ENCODE measurements at regions not wholly inside any gene's neighbourhood (a gene's known extent, or its start where the extent isn't known, plus 50 kb on each side); places are given as distances from the start of the nearest gene placed in this dataset.
A peak's percentile ranks its signal among the peaks of the same experiment; 100 is the strongest.
"Not testable (repeated sequence)": the region's sequence is repeated elsewhere in the genome, so short reads cannot be mapped to it uniquely, and the experiment has no call there.

DNA sequence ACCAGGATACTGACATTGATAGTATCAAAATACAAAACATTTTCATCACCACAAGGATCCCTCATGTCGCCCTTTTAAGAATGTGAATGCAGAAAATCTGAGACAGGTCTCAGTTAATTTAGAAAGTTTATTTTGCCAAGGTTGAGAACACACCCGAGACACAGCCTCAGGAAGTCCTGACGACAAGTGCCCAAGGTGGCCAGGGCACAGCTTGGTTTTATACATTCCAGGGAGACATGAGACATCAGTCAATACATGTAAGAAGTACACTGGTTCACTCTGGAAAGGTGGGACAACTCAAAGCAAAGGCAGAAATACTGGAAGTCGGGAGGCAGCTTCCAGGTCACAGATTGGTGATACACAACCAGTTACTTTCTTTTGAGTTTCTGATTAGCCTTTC, 235.2 kb upstream of the KRR1 start:
- DNase-seq (no peak), ATAC-seq (no peak)
- intact Hi-C loops (cut with micrococcal nuclease): no loop called here
- peaks cover 0 to 4% (median 0%) of the 10 kb centered on the region in 5 donors for H3K36me3 Mint-ChIP-seq
- Histone ChIP-seq H3K27me3 (ENCODE audit: control insufficient read depth in 2 of 2, insufficient read depth in 2 of 2, low read length in 2 of 2) (no peaks in the 10 kb centered on the region), H3K4me1 (ENCODE audit: control insufficient read depth in 2 of 2, insufficient read depth in 2 of 2, low read length in 2 of 2) (no peaks in the 10 kb centered on the region), H3K4me3 (ENCODE audit: low read length) (no peak overlapping the region), H3K27ac (ENCODE audit: low read depth, low read length) (no peak overlapping the region), H3K9me3 (ENCODE audit: control insufficient read depth in 2 of 3, low read length in 3 of 3) (no peaks in the 10 kb centered on the region), H3K36me3 (ENCODE audit: control insufficient read depth in 2 of 3, insufficient read depth in 3 of 3, low read length in 3 of 3) (no peaks in the 10 kb centered on the region)
- POLR2A ChIA-PET: no interaction called here
- peaks cover 0 to 23% (median 4%) of the 10 kb centered on the region in 5 donors for H3K27me3 Mint-ChIP-seq
- H3K9me3 Mint-ChIP-seq: peaks cover 0 to 5% (median 0%) of the 10 kb centered on the region in 11 donors
- H3K27ac Mint-ChIP-seq: no peak overlapping the region
- no peak overlapping the region for H3K4me3 Mint-ChIP-seq
- CTCF ChIA-PET: no interaction called here
- H3K4me1 Mint-ChIP-seq: no peaks in the 10 kb centered on the region

DNA sequence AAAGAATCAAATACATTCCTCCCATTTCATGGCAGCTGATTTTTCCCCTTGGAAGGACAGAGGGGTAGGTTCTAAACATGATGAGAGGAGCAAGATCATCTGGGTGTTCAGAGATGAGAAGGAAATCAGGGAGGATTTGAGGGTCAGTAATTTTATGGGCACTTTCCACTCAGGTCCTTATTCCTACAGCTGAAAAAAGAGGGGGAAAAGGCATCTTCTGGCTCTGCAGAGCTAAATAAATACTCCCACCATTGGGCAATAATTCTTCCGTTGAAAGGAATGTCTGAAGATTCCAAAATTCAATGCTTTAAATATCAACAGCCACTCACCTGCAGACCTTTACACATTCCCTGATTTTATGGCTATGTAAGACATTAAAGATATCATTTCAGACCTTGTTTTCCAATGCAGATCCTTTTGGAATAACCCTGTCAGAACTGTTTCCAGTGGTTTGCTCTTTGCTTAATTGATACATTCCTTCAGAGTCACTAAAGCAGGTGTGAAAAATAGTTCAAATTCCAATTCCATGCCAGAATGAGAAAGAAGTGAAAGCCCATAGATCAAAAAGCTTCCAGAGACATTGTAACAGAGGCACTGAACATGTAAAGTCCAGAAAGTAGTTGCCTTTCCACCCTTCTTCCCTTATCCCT, 233.3 kb upstream of the KRR1 start:
- ChIA-PET POLR2A (no interaction called here), CTCF (no interaction called here)
- Mint-ChIP-seq H3K9me3 (peaks cover 0 to 5% (median 0%) of the 10 kb centered on the region in 11 donors), H3K27me3 (peaks cover 0 to 21% (median 4%) of the 10 kb centered on the region in 5 donors), H3K36me3 (peaks cover 0 to 4% (median 0%) of the 10 kb centered on the region in 5 donors), H3K4me3 (no peak overlapping the region), H3K4me1 (no peaks in the 10 kb centered on the region), H3K27ac (no peak overlapping the region)
- Histone ChIP-seq H3K4me1 (ENCODE audit: control insufficient read depth in 2 of 2, insufficient read depth in 2 of 2, low read length in 2 of 2) (no peaks in the 10 kb centered on the region), H3K27ac (ENCODE audit: low read depth, low read length) (no peak overlapping the region), H3K4me3 (ENCODE audit: low read length) (no peak overlapping the region), H3K36me3 (ENCODE audit: control insufficient read depth in 2 of 3, insufficient read depth in 3 of 3, low read length in 3 of 3) (no peaks in the 10 kb centered on the region), H3K9me3 (ENCODE audit: control insufficient read depth in 2 of 3, low read length in 3 of 3) (no peaks in the 10 kb centered on the region), H3K27me3 (ENCODE audit: control insufficient read depth in 2 of 2, insufficient read depth in 2 of 2, low read length in 2 of 2) (no peaks in the 10 kb centered on the region)
- ATAC-seq (no peak), DNase-seq (no peak)
- intact Hi-C loops (cut with micrococcal nuclease): no loop called here

DNA sequence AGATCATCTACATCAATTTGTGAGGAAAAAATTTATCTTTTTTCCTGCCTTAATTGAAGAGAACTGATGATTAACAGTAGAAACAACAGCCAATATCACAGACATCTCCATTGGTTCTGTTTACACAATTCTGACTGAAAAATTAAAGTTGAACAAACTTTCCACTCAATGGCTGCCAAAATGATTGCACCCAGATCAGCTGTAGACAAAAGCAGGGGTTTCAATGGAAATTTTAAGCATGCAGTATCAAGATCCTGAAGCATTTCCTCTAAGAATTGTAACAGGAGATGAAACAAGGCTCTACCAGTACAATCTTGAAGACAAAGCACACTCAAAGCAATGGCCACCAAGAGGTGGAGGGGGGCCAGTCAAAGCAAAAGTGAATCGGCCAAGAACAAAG, 231.6 kb upstream of the KRR1 start:
- Histone ChIP-seq H3K27me3 (ENCODE audit: control insufficient read depth in 2 of 2, insufficient read depth in 2 of 2, low read length in 2 of 2) (no peaks in the 10 kb centered on the region), H3K4me3 (ENCODE audit: low read length) (no peak overlapping the region), H3K9me3 (ENCODE audit: control insufficient read depth in 2 of 3, low read length in 3 of 3) (no peaks in the 10 kb centered on the region), H3K4me1 (ENCODE audit: control insufficient read depth in 2 of 2, insufficient read depth in 2 of 2, low read length in 2 of 2) (peaks cover 0 to 4% of the 10 kb centered on the region in 2 donors), H3K36me3 (ENCODE audit: control insufficient read depth in 2 of 3, insufficient read depth in 3 of 3, low read length in 3 of 3) (no peaks in the 10 kb centered on the region), H3K27ac (ENCODE audit: low read depth, low read length) (no peak overlapping the region)
- H3K36me3 Mint-ChIP-seq: peaks cover 0 to 4% (median 0%) of the 10 kb centered on the region in 5 donors
- DNase-seq (no peak), ATAC-seq (no peak)
- peaks cover 0 to 18% (median 0%) of the 10 kb centered on the region in 5 donors for H3K27me3 Mint-ChIP-seq
- peaks cover 0 to 5% (median 0%) of the 10 kb centered on the region in 11 donors for H3K9me3 Mint-ChIP-seq
- H3K4me1 Mint-ChIP-seq: peaks cover 0 to 2% (median 0%) of the 10 kb centered on the region in 7 donors
- intact Hi-C loops (cut with micrococcal nuclease): no loop called here
- POLR2A ChIA-PET: no interaction called here
- no peak overlapping the region for H3K27ac Mint-ChIP-seq
- no peak overlapping the region for H3K4me3 Mint-ChIP-seq
- CTCF ChIA-PET: no interaction called here

DNA sequence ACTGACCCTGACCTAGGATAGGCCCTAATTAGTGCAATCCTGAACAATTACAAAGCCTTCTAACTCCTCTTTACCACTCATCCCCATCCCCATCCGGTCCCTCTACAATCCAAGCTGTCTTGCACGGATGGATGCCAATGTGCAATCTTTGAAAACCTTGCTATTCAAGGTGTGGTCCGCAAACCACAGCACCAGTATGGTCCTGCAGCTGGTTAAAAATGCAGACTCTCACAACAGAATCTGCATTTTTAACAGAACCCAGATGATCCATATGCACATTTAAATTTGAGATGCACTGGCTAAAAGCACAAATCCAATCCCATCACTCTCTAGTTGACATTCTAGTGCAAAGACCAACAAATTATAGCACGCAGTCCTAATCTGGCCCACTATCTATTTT, 230.6 kb upstream of the KRR1 start:
- ChIA-PET CTCF (no interaction called here), POLR2A (no interaction called here)

DNA sequence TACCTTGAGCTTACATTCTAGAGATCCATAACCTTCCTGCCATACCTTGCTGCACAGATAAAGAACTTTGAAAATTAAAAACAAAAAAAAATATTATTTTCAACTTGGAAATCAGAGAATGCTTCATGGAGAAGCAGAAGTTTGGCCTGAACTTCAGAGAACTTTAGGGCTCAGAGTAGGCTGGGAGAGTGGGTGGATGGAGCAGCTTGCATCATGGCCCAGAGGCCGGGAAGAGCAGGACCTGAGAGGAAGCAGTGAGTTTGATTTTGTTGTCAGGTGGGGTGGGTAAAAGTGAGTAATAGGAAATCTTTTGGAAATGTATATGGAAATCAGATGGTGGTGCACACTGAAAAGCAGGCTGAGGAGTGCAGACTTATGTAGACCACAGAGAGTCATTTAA, 228.5 kb upstream of the KRR1 start:
- H3K9me3 Mint-ChIP-seq: peaks cover 0 to 5% (median 0%) of the 10 kb centered on the region in 11 donors
- CTCF ChIA-PET: no interaction called here
- ATAC-seq (no peak), DNase-seq (no peak)
- H3K27ac Mint-ChIP-seq: no peak overlapping the region
- POLR2A ChIA-PET: no interaction called here
- no peak overlapping the region for H3K27ac ChIP-seq (ENCODE audit: low read depth, low read length)
- H3K9me3 ChIP-seq (ENCODE audit: control insufficient read depth in 2 of 3, low read length in 3 of 3): no peaks in the 10 kb centered on the region
- peaks cover 0 to 4% of the 10 kb centered on the region in 2 donors for H3K4me1 ChIP-seq (ENCODE audit: control insufficient read depth in 2 of 2, insufficient read depth in 2 of 2, low read length in 2 of 2)
- no peaks in the 10 kb centered on the region for H3K27me3 ChIP-seq (ENCODE audit: control insufficient read depth in 2 of 2, insufficient read depth in 2 of 2, low read length in 2 of 2)
- peaks cover 0 to 4% (median 0%) of the 10 kb centered on the region in 5 donors for H3K36me3 Mint-ChIP-seq
- no peaks in the 10 kb centered on the region for H3K36me3 ChIP-seq (ENCODE audit: control insufficient read depth in 2 of 3, insufficient read depth in 3 of 3, low read length in 3 of 3)
- no peak overlapping the region for H3K4me3 Mint-ChIP-seq
- peaks cover 0 to 2% (median 0%) of the 10 kb centered on the region in 7 donors for H3K4me1 Mint-ChIP-seq
- H3K27me3 Mint-ChIP-seq: peaks cover 0 to 13% (median 0%) of the 10 kb centered on the region in 5 donors
- no peak overlapping the region for H3K4me3 ChIP-seq (ENCODE audit: low read length)
- intact Hi-C loops (cut with micrococcal nuclease): no loop called here

More for the DNA sequence above, 230.6 kb upstream of the KRR1 start:
- Histone ChIP-seq H3K36me3 (ENCODE audit: control insufficient read depth in 2 of 3, insufficient read depth in 3 of 3, low read length in 3 of 3) (no peaks in the 10 kb centered on the region), H3K4me1 (ENCODE audit: control insufficient read depth in 2 of 2, insufficient read depth in 2 of 2, low read length in 2 of 2) (peaks cover 0 to 4% of the 10 kb centered on the region in 2 donors), H3K27ac (ENCODE audit: low read depth, low read length) (no peak overlapping the region), H3K9me3 (ENCODE audit: control insufficient read depth in 2 of 3, low read length in 3 of 3) (no peaks in the 10 kb centered on the region), H3K4me3 (ENCODE audit: low read length) (no peak overlapping the region), H3K27me3 (ENCODE audit: control insufficient read depth in 2 of 2, insufficient read depth in 2 of 2, low read length in 2 of 2) (no peaks in the 10 kb centered on the region)
- Mint-ChIP-seq H3K36me3 (peaks cover 0 to 4% (median 0%) of the 10 kb centered on the region in 5 donors), H3K4me1 (peaks cover 0 to 2% (median 0%) of the 10 kb centered on the region in 7 donors), H3K27ac (no peak overlapping the region), H3K9me3 (peaks cover 0 to 5% (median 0%) of the 10 kb centered on the region in 11 donors), H3K4me3 (no peak overlapping the region), H3K27me3 (peaks cover 0 to 18% (median 0%) of the 10 kb centered on the region in 5 donors)
- no peak for DNase-seq
- intact Hi-C loops (cut with micrococcal nuclease): no loop called here
- ATAC-seq: no peak

DNA sequence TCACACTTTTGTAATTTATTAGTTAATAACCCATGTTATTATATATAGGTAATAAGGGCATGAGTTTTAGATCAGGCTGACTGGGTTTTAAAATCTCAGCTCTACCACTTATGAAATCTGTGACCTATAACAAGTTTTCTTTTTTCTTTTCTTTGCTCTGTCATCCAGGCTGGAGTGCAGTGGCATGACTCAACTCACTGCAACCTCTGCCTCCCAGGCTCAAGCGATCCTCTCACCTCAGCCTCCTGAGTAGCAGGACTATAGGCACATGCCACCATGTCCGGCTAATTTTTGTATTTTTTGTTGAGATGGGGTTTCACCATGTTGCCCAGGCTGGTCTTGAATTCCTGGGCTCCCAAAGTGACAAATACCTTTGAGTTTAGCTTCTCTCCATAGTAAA, 227.7 kb upstream of the KRR1 start:
- H3K4me1 ChIP-seq (ENCODE audit: control insufficient read depth in 2 of 2, insufficient read depth in 2 of 2, low read length in 2 of 2); intact Hi-C loops (cut with micrococcal nuclease); POLR2A ChIA-PET: not testable (repeated sequence)

DNA sequence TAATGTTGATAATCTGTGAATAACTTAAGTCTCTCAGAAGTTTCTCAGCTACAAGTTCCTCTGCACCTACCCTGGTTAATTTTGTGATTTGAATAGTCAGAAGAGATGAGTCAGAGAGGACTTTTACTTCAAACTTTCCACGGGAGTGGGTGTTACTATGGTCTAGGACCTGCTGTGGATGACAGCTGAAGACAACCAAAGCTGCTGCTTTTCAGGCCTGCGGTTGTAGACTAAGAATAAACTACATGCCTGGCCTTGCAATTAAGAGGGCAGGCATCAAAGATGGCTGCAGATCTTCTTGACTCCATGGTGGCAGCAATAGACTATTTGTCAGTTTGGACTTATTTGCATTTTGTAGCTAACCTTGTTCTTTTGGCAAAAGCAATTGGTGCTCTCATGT, 227.1 kb upstream of the KRR1 start:
- Histone ChIP-seq H3K4me3 (ENCODE audit: low read length) (no peak overlapping the region), H3K27ac (ENCODE audit: low read depth, low read length) (no peak overlapping the region), H3K27me3 (ENCODE audit: control insufficient read depth in 2 of 2, insufficient read depth in 2 of 2, low read length in 2 of 2) (no peaks in the 10 kb centered on the region), H3K9me3 (ENCODE audit: control insufficient read depth in 2 of 3, low read length in 3 of 3) (no peaks in the 10 kb centered on the region), H3K4me1 (ENCODE audit: control insufficient read depth in 2 of 2, insufficient read depth in 2 of 2, low read length in 2 of 2) (peaks cover 0 to 4% of the 10 kb centered on the region in 2 donors), H3K36me3 (ENCODE audit: control insufficient read depth in 2 of 3, insufficient read depth in 3 of 3, low read length in 3 of 3) (no peaks in the 10 kb centered on the region)
- Mint-ChIP-seq H3K27me3 (peaks cover 0 to 9% (median 0%) of the 10 kb centered on the region in 5 donors), H3K4me1 (peaks cover 0 to 2% (median 0%) of the 10 kb centered on the region in 7 donors), H3K4me3 (no peak overlapping the region), H3K27ac (no peak overlapping the region), H3K36me3 (peaks cover 0 to 4% (median 0%) of the 10 kb centered on the region in 5 donors), H3K9me3 (peaks cover 0 to 5% (median 0%) of the 10 kb centered on the region in 11 donors)
- intact Hi-C loops (cut with micrococcal nuclease): no loop called here
- ChIA-PET POLR2A (no interaction called here), CTCF (no interaction called here)
- ATAC-seq (no peak), DNase-seq (peak in 1 of 9 donors; percentile 32)

More for the DNA sequence above, 227.7 kb upstream of the KRR1 start:
- H3K27me3 Mint-ChIP-seq; CTCF ChIA-PET; H3K36me3 ChIP-seq (ENCODE audit: control insufficient read depth in 2 of 3, insufficient read depth in 3 of 3, low read length in 3 of 3); H3K27ac ChIP-seq (ENCODE audit: low read depth, low read length); H3K36me3 Mint-ChIP-seq; H3K4me1 Mint-ChIP-seq; H3K9me3 Mint-ChIP-seq; H3K27me3 ChIP-seq (ENCODE audit: control insufficient read depth in 2 of 2, insufficient read depth in 2 of 2, low read length in 2 of 2); H3K4me3 Mint-ChIP-seq; ATAC-seq; H3K27ac Mint-ChIP-seq; DNase-seq; H3K4me3 ChIP-seq (ENCODE audit: low read length); H3K9me3 ChIP-seq (ENCODE audit: control insufficient read depth in 2 of 3, low read length in 3 of 3): not testable (repeated sequence)

Measured in naive thymus-derived CD4-positive, alpha-beta T cell (primary cell).